GM12891 (cell line): ENCODE measurements at regions not wholly inside any gene's neighbourhood (a gene's known extent, or its start where the extent isn't known, plus 50 kb on each side); places are given as distances from the start of the nearest gene placed in this dataset.

Experiments used
- PAX5 ChIP-seq: IDR thresholded peaks from 2 replicates; pipeline ENCODE4 v1.6.1; 2011; ENCODE audit warnings: low read length, moderate library complexity, mild to moderate bottlenecking; ENCODE audit not compliant: insufficient read depth, severe bottlenecking
- POLR2A ChIP-seq: IDR thresholded peaks from 2 replicates; pipeline ENCODE4 v1.6.1; 2011; ENCODE audit warnings: low read depth, low read length, control low read depth
- POLR2AphosphoS5 ChIP-seq: IDR thresholded peaks from 2 replicates; pipeline ENCODE4 v1.6.1; 2011; ENCODE audit warnings: low read depth, low read length, control low read depth
- POU2F2 ChIP-seq: IDR thresholded peaks from 2 replicates; pipeline ENCODE4 v1.6.1; 2011; ENCODE audit warnings: low read depth, mild to moderate bottlenecking, control low read depth, low read length, moderate library complexity
- SPI1 ChIP-seq: IDR thresholded peaks from 2 replicates; pipeline ENCODE4 v1.6.1; 2011; ENCODE audit warnings: low read depth, low read length, control low read depth
- TAF1 ChIP-seq: IDR thresholded peaks from 2 replicates; pipeline ENCODE4 v1.6.1; 2011; ENCODE audit warnings: low read depth, low read length, control low read depth

GRCh38 chr5:4879075-4879474 lies 261.1 kb upstream of the ADAMTS16 start:
- TF ChIP-seq POLR2AphosphoS5 = no peak
- no peak for TF ChIP-seq TAF1
- no peak for TF ChIP-seq POLR2A
- no peak for TF ChIP-seq POU2F2
- TF ChIP-seq SPI1 = no peak
- TF ChIP-seq PAX5 = no peak
